ENCODE measurements at regions not wholly inside any gene's neighbourhood (a gene's known extent, or its start where the extent isn't known, plus 50 kb on each side); places are given as distances from the start of the nearest gene placed in this dataset.

- Histone ChIP-seq H3K4me1 (no peaks in the 10 kb centered on the region), H3K4me3 (no peak overlapping the region), H3K36me3 (ENCODE audit: low read depth, missing control alignments) (no peaks in the 10 kb centered on the region), H3K27me3 (no peaks in the 10 kb centered on the region), H3K27ac (no peak overlapping the region), H3K9me3 (no peaks in the 10 kb centered on the region)
- intact Hi-C loops (cut with DNase I; ENCODE audit: low total_unique reads) = no loop called here
- no peak for DNase-seq
- 50 to 53% methylated on average over 5 of the region's 5 CpGs for WGBS, 2 donors
- TF ChIP-seq CTCF (IDR thresholded peaks at IDR 0.05) (no peak), POLR2A (IDR thresholded peaks at IDR 0.05) (no peak)
Measured at GRCh38 chr12:28027328-28027727, 54.8 kb upstream of the PTHLH start.

DNA sequence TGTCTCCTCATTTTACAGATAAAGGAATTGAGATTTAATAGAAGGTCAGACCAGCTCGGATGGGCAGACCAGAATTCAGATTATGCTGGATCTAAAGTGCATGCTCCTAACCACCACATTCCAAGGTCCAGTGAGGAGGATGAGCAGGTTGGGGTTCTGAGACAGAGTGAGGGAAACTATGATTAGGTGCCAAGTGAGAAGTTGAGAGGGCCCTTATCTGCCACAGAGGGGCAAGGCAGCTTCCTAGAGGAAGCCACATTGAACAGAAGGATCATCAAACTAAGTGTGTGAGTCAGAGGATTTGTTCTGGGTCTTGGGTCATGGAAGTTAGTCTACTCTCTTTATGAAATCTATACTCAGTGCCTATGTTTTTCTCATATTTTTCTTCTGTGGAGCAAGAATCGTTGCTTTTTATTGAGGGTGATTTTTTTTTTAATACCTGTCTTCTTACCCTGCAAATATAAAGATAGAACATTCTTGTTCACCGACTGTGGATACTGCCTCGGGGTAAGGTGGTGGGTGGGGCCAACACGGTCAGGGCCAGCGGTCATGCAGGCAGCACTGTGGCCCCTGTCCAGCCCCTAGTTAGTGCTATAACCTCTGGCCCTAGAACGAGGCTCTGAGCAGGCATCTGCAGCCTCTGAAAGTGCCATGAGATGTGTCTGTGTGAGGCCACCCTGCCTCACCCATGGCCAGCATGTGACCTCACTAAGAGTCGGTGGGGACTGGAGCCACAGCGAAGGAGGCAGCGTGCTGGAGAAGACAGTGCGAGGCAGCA lies 55.6 kb upstream of the PTHLH start:
- no peak for DNase-seq
- 86 to 94% methylated on average over 11 of the region's 11 CpGs for WGBS, 2 donors
- no peak for TF ChIP-seq POLR2A (IDR thresholded peaks at IDR 0.05)
- TF ChIP-seq CTCF (IDR thresholded peaks at IDR 0.05) = no peak
- Histone ChIP-seq H3K9me3 (no peaks in the 10 kb centered on the region), H3K4me1 (no peaks in the 10 kb centered on the region), H3K36me3 (ENCODE audit: low read depth, missing control alignments) (no peaks in the 10 kb centered on the region), H3K4me3 (no peak overlapping the region), H3K27me3 (no peaks in the 10 kb centered on the region), H3K27ac (no peak overlapping the region)
- intact Hi-C loops (cut with DNase I; ENCODE audit: low total_unique reads) = no loop called here

DNA sequence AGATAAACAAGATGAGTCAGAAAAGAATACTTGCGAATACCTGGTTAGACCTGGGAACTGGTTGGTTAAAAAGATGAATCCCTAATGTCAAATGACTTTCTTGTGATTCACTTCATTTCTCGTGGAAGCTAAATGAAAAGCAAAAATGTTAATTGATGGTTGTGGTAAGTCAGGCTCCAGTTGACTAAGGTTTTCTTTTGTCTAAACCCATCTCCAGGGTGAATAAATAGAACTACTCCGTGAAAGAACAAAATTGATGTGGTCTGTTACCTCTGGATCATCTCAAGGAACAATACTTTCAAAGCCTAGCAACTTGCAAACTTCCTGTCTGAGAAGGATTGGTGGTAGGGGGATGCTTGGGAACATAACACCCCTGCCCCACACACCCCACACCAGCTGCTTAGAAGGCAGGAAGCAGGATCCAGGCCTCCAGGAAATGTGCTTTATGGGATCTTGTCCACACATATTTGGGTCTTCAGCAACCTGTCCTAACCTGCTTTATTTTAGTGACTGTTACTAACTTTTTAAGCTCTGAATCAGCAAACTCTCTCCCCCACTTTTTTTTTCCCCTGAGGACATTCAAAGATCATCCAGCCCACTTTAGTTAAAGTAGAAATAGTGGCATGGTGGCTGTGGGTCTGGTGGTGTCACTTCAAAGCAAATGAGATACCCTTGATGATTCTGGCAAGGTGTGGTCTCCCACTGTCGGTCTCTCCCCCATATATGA lies 60.4 kb upstream of the PTHLH start:
- no peaks in the 10 kb centered on the region for H3K9me3 ChIP-seq
- no peaks in the 10 kb centered on the region for H3K4me1 ChIP-seq
- intact Hi-C loops (cut with DNase I; ENCODE audit: low total_unique reads) = no loop called here
- no peak for TF ChIP-seq POLR2A (IDR thresholded peaks at IDR 0.05)
- no peak for TF ChIP-seq CTCF (IDR thresholded peaks at IDR 0.05)
- no peak overlapping the region for H3K4me3 ChIP-seq
- WGBS, 2 donors = 85 to 90% methylated on average over 4 of the region's 4 CpGs
- no peaks in the 10 kb centered on the region for H3K36me3 ChIP-seq (ENCODE audit: low read depth, missing control alignments)
- H3K27ac ChIP-seq = no peak overlapping the region
- H3K27me3 ChIP-seq = no peaks in the 10 kb centered on the region
- DNase-seq = no peak

DNA sequence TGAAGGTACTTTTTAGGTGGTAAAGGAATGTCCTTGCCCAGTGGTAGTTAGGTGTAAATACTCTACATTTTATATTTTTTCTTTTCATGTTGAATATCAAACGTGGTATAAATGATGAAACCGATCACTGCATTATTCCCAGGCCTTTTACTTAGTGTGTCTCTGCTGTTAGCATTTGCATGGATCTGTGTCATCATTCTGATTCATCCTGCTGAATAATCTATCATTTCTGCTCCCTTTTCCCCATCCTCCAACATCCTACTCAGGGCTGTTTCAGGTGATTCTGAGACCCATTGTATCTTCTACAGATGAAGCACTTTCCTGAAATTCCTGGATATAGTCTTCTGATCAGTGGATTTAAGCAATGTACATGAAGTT lies 61.0 kb upstream of the PTHLH start:
- TF ChIP-seq CTCF (IDR thresholded peaks at IDR 0.05) (no peak), POLR2A (IDR thresholded peaks at IDR 0.05) (no peak)
- no peak overlapping the region for H3K27ac ChIP-seq
- no peak for DNase-seq
- no peaks in the 10 kb centered on the region for H3K36me3 ChIP-seq (ENCODE audit: low read depth, missing control alignments)
- no peaks in the 10 kb centered on the region for H3K27me3 ChIP-seq
- no peaks in the 10 kb centered on the region for H3K9me3 ChIP-seq
- no peak overlapping the region for H3K4me3 ChIP-seq
- intact Hi-C loops (cut with DNase I; ENCODE audit: low total_unique reads) = no loop called here
- WGBS, 2 donors = 90 to 95% methylated on average over 2 of the region's 2 CpGs
- no peaks in the 10 kb centered on the region for H3K4me1 ChIP-seq

Data from testis (tissue), 2 donors.